ENCODE measurements at regions not wholly inside any gene's neighbourhood (a gene's known extent, or its start where the extent isn't known, plus 50 kb on each side); places are given as distances from the start of the nearest gene placed in this dataset.

- Histone ChIP-seq H2AFZ (ENCODE audit: low read depth, low read length) (no peak overlapping the region), H3K27ac (ENCODE audit: insufficient read depth, low read depth, low read length) (no peak overlapping the region), H3K9me3 (replicated peaks; ENCODE audit: control insufficient read depth, insufficient read depth, low read length) (no peaks in the 10 kb centered on the region), H3K27me3 (ENCODE audit: control insufficient read depth in 2 of 2, insufficient read depth in 2 of 2, low read length in 2 of 2) (no peaks in the 10 kb centered on the region), H3K4me3 (replicated peaks in 1 of 3; ENCODE audit: insufficient read depth in 1 of 3, low read depth in 1 of 3, low read length in 3 of 3) (no peak overlapping the region), H3K36me3 (ENCODE audit: control insufficient read depth in 2 of 2, extremely low read depth in 1 of 2, insufficient read depth in 2 of 2, low read length in 2 of 2) (no peaks in the 10 kb centered on the region), H3K4me2 (ENCODE audit: insufficient read depth, low read length) (no peak overlapping the region), H3K9ac (replicated peaks; ENCODE audit: extremely low read depth, insufficient read depth, low read length) (no peak overlapping the region), H3K4me1 (ENCODE audit: control insufficient read depth, extremely low read depth, insufficient read depth, low read length) (no peaks in the 10 kb centered on the region), H4K20me1 (replicated peaks; ENCODE audit: control insufficient read depth, extremely low read depth, insufficient read depth, low read length) (no peaks in the 10 kb centered on the region), H3K79me2 (ENCODE audit: control insufficient read depth, insufficient read depth, low read length) (no peaks in the 10 kb centered on the region), H3K9me1 (replicated peaks; ENCODE audit: control insufficient read depth, extremely low read depth, insufficient read depth, low read length) (no peaks in the 10 kb centered on the region)
- CTCF ChIA-PET: no interaction called here
- DNase-seq (ENCODE audit: low read depth, low spot score) (no peak), FAIRE-seq (no peak)
- intact Hi-C loops (cut with micrococcal nuclease): no loop called here
- dilution Hi-C loops (cut with MboI; ENCODE audit: extremely low pct_ligation_motif_present, low sequenced_read_pairs): no loop called here
- TF ChIP-seq CTCF (IDR thresholded peaks at IDR 0.05; ENCODE audit: extremely low read depth in 1 of 2, insufficient read depth in 1 of 2, low read depth in 1 of 2, low read length in 2 of 2): no peak
- TF ChIP-seq JUN (IDR thresholded peaks at IDR 0.05; ENCODE audit: borderline replicate concordance, insufficient read depth, insufficient read length, low read depth): no peak
- TF ChIP-seq POLR2AphosphoS5 (IDR thresholded peaks at IDR 0.05; ENCODE audit: insufficient read depth, low read depth, low read length): no peak
- no peak for TF ChIP-seq MYC (IDR thresholded peaks at IDR 0.05; ENCODE audit: low read depth, low read length)
- TF ChIP-seq GATA2 (IDR thresholded peaks at IDR 0.05; ENCODE audit: insufficient read depth, insufficient read length, low read depth, low read length): no peak
- no peak for TF ChIP-seq EZH2 (IDR thresholded peaks at IDR 0.05; ENCODE audit: borderline replicate concordance, low read depth, low read length, severe bottlenecking)
- no peak for TF ChIP-seq POLR2A (IDR thresholded peaks at IDR 0.05; ENCODE audit: low read depth, low read length)
- no peak for TF ChIP-seq MAX (IDR thresholded peaks at IDR 0.05; ENCODE audit: insufficient read depth, insufficient read length)
- TF ChIP-seq FOS (IDR thresholded peaks at IDR 0.05; ENCODE audit: borderline replicate concordance, insufficient read depth, low read length): no peak
- BruUV-seq (replicated peaks): no TSS peak
- POLR2A ChIA-PET: no interaction called here
These were observed 144.0 kb upstream of the PHACTR3 start for GRCh38 chr20:59460352-59460751.

Measured in endothelial cell of umbilical vein (primary cell).